Mammary epithelial cell (primary cell): ENCODE measurements at regions not wholly inside any gene's neighbourhood (a gene's known extent, or its start where the extent isn't known, plus 50 kb on each side); places are given as distances from the start of the nearest gene placed in this dataset.

ENCODE experiments used
- CTCF ChIP-seq, 2 donors: IDR thresholded peaks in 1 of 2; conservative IDR thresholded peaks in 1 of 2; 2 replicates each; pipeline ENCODE4 v1.5.1; 2011 to 2012; ENCODE audit warnings: inconsistent platforms in 2 of 2, low read length in 2 of 2, mild to moderate bottlenecking in 2 of 2, control low read depth in 1 of 2, low read depth in 1 of 2; ENCODE audit not compliant: insufficient read depth in 1 of 2; ENCODE audit errors: extremely low read depth in 1 of 2
- EZH2 ChIP-seq: IDR thresholded peaks from 2 replicates; pipeline ENCODE4 v1.6.1; 2012; ENCODE audit warnings: low read length, inconsistent platforms, borderline replicate concordance

DNA sequence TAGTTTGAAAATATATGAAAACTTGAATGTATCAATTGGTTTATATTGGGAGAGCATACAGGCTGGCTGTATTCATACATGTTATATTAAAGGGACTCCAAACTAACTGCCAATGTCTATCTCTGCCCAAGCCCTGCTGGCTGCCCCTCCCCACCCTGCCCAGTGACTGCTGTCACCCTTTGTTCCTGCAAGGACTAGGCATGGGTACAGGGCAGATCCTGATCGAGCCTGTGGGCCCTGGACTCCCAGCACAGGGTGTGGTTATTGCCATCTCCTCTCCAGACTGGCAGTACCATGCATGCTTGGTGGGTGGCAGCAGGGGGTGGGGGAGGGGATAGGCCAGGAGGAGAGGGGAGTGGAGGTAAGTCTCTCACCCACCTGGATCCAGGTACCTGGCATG lies 167.5 kb upstream of the RASGEF1B start:
- TF ChIP-seq EZH2, result no peak
- no peak for TF ChIP-seq CTCF (conservative IDR thresholded peaks at IDR 0.05 in 1 of 2, IDR thresholded peaks at IDR 0.05 in 1 of 2; ENCODE audit: extremely low read depth in 1 of 2, insufficient read depth in 1 of 2, low read depth in 1 of 2, low read length in 2 of 2)
